PC-9 (cell line): ENCODE measurements at regions not wholly inside any gene's neighbourhood (a gene's known extent, or its start where the extent isn't known, plus 50 kb on each side); places are given as distances from the start of the nearest gene placed in this dataset.

Experiments
- EZH2 ChIP-seq: fragments of 200-600 bp; sonication (generic); IDR thresholded peaks from 2 replicates; pipeline ENCODE4 v1.8.0; 2017; ENCODE audit warnings: antibody characterized with exemption, low read depth
- TF ChIP-seq, protein P1 (sequence below): fragments of 200-600 bp; sonication (generic); conservative IDR thresholded peaks from 2 replicates; pipeline ENCODE4 v1.6.1; 2017; ENCODE audit warnings: mixed run types, antibody characterized with exemption, mild to moderate bottlenecking, moderate library complexity

DNA sequence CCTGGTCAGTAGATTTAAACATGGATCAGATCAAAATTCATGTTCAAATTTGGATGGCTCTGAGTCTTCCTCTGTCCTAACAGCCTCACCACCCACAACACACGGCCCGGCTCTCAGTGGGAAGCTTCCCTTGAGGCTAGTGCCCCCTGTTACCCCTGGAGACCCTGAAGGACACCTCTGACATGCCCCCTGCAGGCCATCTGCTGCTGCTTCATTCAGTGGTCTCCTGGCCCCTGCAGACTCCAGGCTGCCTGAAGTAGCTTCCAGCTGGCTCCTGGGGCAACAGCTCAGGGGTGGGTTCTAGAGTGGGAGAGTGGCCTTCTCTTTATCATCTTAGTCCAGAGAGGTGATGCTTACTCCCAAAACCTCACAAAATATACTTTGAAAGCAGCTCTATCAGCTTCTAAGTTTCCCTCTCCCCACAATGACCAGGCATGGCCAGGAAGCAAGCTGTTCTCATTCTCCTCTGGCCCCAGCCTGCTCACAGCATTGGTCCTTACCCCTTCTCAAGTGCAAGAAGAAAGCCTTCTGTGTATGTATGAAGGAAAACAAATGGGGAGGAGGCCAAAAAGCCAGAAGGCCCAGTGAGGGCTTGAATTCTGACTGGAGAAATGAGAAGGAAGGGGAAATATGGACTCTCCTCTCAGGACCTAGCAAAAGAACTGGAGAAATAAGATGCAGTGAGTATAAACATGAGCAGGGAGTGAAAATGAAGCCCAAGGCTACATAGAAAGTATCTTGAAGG, 189.6 kb upstream of the INHBA start:
- TF ChIP-seq, protein P1, sequence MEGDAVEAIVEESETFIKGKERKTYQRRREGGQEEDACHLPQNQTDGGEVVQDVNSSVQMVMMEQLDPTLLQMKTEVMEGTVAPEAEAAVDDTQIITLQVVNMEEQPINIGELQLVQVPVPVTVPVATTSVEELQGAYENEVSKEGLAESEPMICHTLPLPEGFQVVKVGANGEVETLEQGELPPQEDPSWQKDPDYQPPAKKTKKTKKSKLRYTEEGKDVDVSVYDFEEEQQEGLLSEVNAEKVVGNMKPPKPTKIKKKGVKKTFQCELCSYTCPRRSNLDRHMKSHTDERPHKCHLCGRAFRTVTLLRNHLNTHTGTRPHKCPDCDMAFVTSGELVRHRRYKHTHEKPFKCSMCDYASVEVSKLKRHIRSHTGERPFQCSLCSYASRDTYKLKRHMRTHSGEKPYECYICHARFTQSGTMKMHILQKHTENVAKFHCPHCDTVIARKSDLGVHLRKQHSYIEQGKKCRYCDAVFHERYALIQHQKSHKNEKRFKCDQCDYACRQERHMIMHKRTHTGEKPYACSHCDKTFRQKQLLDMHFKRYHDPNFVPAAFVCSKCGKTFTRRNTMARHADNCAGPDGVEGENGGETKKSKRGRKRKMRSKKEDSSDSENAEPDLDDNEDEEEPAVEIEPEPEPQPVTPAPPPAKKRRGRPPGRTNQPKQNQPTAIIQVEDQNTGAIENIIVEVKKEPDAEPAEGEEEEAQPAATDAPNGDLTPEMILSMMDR, result no peak; the same call in 1 of the 2 replicates
- no peak for TF ChIP-seq EZH2
